ENCODE measurements at regions not wholly inside any gene's neighbourhood (a gene's known extent, or its start where the extent isn't known, plus 50 kb on each side); places are given as distances from the start of the nearest gene placed in this dataset.

- Histone ChIP-seq H3K27ac (no peak overlapping the region), H3K4me3 (no peak overlapping the region), H3K4me1 (no peaks in the 10 kb centered on the region), H3K36me3 (no peaks in the 10 kb centered on the region), H3K27me3 (no peaks in the 10 kb centered on the region), H3K9me3 (no peaks in the 10 kb centered on the region)
- TF ChIP-seq CTCF (IDR thresholded peaks at IDR 0.05) = no peak
- no peak for TF ChIP-seq POLR2A (IDR thresholded peaks at IDR 0.05)
- DNase-seq = no peak
Measured at GRCh38 chr2:144586476-144586875, 66.6 kb upstream of the ZEB2 start.

- Histone ChIP-seq H3K4me1 (no peaks in the 10 kb centered on the region), H3K36me3 (no peaks in the 10 kb centered on the region), H3K27ac (no peak overlapping the region), H3K9me3 (no peaks in the 10 kb centered on the region), H3K4me3 (no peak overlapping the region), H3K27me3 (no peaks in the 10 kb centered on the region)
- DNase-seq = no peak
- TF ChIP-seq POLR2A (IDR thresholded peaks at IDR 0.05) = no peak
- no peak for TF ChIP-seq CTCF (IDR thresholded peaks at IDR 0.05)
Measured at GRCh38 chr2:144583741-144584453, 64.0 kb upstream of the ZEB2 start.

GRCh38 chr2:144583381-144583729, 63.4 kb upstream of the ZEB2 start:
- H3K27ac ChIP-seq = no peak overlapping the region
- no peak overlapping the region for H3K4me3 ChIP-seq
- TF ChIP-seq CTCF (IDR thresholded peaks at IDR 0.05) = no peak
- no peak for TF ChIP-seq POLR2A (IDR thresholded peaks at IDR 0.05)
- no peak for DNase-seq
- H3K27me3 ChIP-seq = no peaks in the 10 kb centered on the region
- no peaks in the 10 kb centered on the region for H3K9me3 ChIP-seq
- H3K36me3 ChIP-seq = no peaks in the 10 kb centered on the region
- H3K4me1 ChIP-seq = no peaks in the 10 kb centered on the region

- Histone ChIP-seq H3K9me3 (no peaks in the 10 kb centered on the region), H3K27me3 (no peaks in the 10 kb centered on the region), H3K4me1 (no peaks in the 10 kb centered on the region), H3K36me3 (no peaks in the 10 kb centered on the region), H3K27ac (no peak overlapping the region), H3K4me3 (no peak overlapping the region)
- DNase-seq = no peak
- TF ChIP-seq POLR2A (IDR thresholded peaks at IDR 0.05) (no peak), CTCF (IDR thresholded peaks at IDR 0.05) (no peak)
Measured at GRCh38 chr2:144582651-144583380, 62.9 kb upstream of the ZEB2 start.

- Histone ChIP-seq H3K36me3 (no peaks in the 10 kb centered on the region), H3K27ac (no peak overlapping the region), H3K4me1 (no peaks in the 10 kb centered on the region), H3K4me3 (no peak overlapping the region), H3K27me3 (no peaks in the 10 kb centered on the region), H3K9me3 (no peaks in the 10 kb centered on the region)
- TF ChIP-seq POLR2A (IDR thresholded peaks at IDR 0.05) (no peak), CTCF (IDR thresholded peaks at IDR 0.05) (no peak)
- no peak for DNase-seq
Measured at GRCh38 chr2:144580521-144581161, 60.7 kb upstream of the ZEB2 start.

Data from Peyer's patch (tissue), 4 donors.